GM23338 (cell line): ENCODE measurements at regions not wholly inside any gene's neighbourhood (a gene's known extent, or its start where the extent isn't known, plus 50 kb on each side); places are given as distances from the start of the nearest gene placed in this dataset.

Experiments
- ATAC-seq: fragments of 200-7000 bp; cut with Tn5 transposase; 3 replicates; pipeline ENCODE4 v1.9.1; 2020
- DNase-seq: peaks from one replicate; pipeline ENCODE4 v3.0.0-alpha.2; 2015; ENCODE audit warnings: low spot score
- H2AFZ ChIP-seq: fragments of 200-600 bp; sonication (generic); 2 replicates; pipeline ENCODE4 v1.8.0; 2016; ENCODE audit warnings: antibody characterized with exemption, mild to moderate bottlenecking, moderate library complexity
- H3F3A ChIP-seq: fragments of 200-600 bp; sonication (generic); replicated peaks from 2 replicates; pipeline ENCODE4 v1.8.0; 2017; ENCODE audit warnings: antibody characterized with exemption, mixed run types, low read depth
- H3K27ac ChIP-seq: fragments of 200-600 bp; sonication (generic); 2 replicates; pipeline ENCODE4 v1.6.1; 2016; ENCODE audit warnings: low read depth
- H3K27me3 ChIP-seq: fragments of 200-600 bp; sonication (generic); 2 replicates; pipeline ENCODE4 v1.8.0; 2016; ENCODE audit warnings: mild to moderate bottlenecking, mixed run types, moderate library complexity; ENCODE audit not compliant: insufficient read depth
- H3K36me3 ChIP-seq: fragments of 200-600 bp; sonication (generic); 2 replicates; pipeline ENCODE4 v1.8.0; 2016; ENCODE audit warnings: mild to moderate bottlenecking; ENCODE audit not compliant: insufficient read depth
- H3K4me1 ChIP-seq: fragments of 200-600 bp; sonication (generic); 2 replicates; pipeline ENCODE4 v1.8.0; 2016; ENCODE audit warnings: mild to moderate bottlenecking, moderate library complexity; ENCODE audit not compliant: insufficient read depth
- H3K4me2 ChIP-seq: fragments of 200-600 bp; sonication (generic); 2 replicates; pipeline ENCODE4 v1.7.1; 2017; ENCODE audit warnings: mixed run types
- H3K4me3 ChIP-seq: fragments of 200-600 bp; sonication (generic); 2 replicates; pipeline ENCODE4 v1.6.1; 2016; ENCODE audit warnings: mixed run types
- H3K79me2 ChIP-seq: fragments of 200-600 bp; sonication (generic); replicated peaks from 2 replicates; pipeline ENCODE4 v1.8.0; 2017; ENCODE audit warnings: mild to moderate bottlenecking; ENCODE audit not compliant: insufficient read depth
- H3K9me2 ChIP-seq: fragments of 200-600 bp; sonication (generic); 2 replicates; pipeline ENCODE4 v1.8.0; 2017; ENCODE audit not compliant: insufficient read depth
- H4K20me1 ChIP-seq: fragments of 200-600 bp; sonication (generic); replicated peaks from 2 replicates; pipeline ENCODE4 v1.8.0; 2017; ENCODE audit warnings: mild to moderate bottlenecking; ENCODE audit not compliant: insufficient read depth
- H3K27ac Mint-ChIP-seq: 2 replicates; pipeline ENCODE4 v1.8.0; 2020; ENCODE audit warnings: inconsistent platforms, mild to moderate bottlenecking, moderate library complexity, mixed read lengths
- H3K27me3 Mint-ChIP-seq: 3 replicates; pipeline ENCODE4 v1.8.0; 2022; ENCODE audit warnings: low read depth, mild to moderate bottlenecking, moderate library complexity, mixed read lengths, inconsistent platforms; ENCODE audit not compliant: insufficient read depth, poor library complexity
- H3K36me3 Mint-ChIP-seq: 3 replicates; pipeline ENCODE4 v1.8.0; 2021; ENCODE audit warnings: low read depth, mild to moderate bottlenecking, inconsistent platforms, moderate library complexity, mixed read lengths
- H3K4me1 Mint-ChIP-seq: 3 replicates; pipeline ENCODE4 v1.8.0; 2020; ENCODE audit warnings: mild to moderate bottlenecking, inconsistent platforms, mixed read lengths
- H3K4me3 Mint-ChIP-seq: 3 replicates; pipeline ENCODE4 v1.8.0; 2021; ENCODE audit warnings: moderate library complexity, mild to moderate bottlenecking, inconsistent platforms, mixed read lengths
- H3K9me3 Mint-ChIP-seq: 3 replicates; pipeline ENCODE4 v1.8.0; 2020; ENCODE audit warnings: moderate library complexity, mild to moderate bottlenecking, inconsistent platforms, mixed read lengths
- CREB1 ChIP-seq: fragments of 250-450 bp; sonication (Bioruptor Pico); IDR thresholded peaks from 2 replicates; pipeline ENCODE4 v1.5.0; 2020; ENCODE audit warnings: low read depth, mild to moderate bottlenecking, moderate library complexity
- CTCF ChIP-seq, 2 experiments: fragments of 200-600 bp in 1 of 2; sonication (generic) in 1 of 2; conservative IDR thresholded peaks; 2 replicates each; pipeline versions ENCODE4 v1.5.1 to v1.6.1; 2016 to 2017; ENCODE audit warnings: antibody characterized with exemption in 2 of 2, low read depth in 2 of 2, mild to moderate bottlenecking in 2 of 2, moderate library complexity in 1 of 2
- ETS1 ChIP-seq: IDR thresholded peaks from 2 replicates; pipeline ENCODE4 v1.6.1; 2016; ENCODE audit warnings: antibody characterized with exemption
- EZH2 ChIP-seq: fragments of 200-600 bp; sonication (generic); IDR thresholded peaks from one replicate; pipeline ENCODE4 v1.8.0; 2017; ENCODE audit warnings: antibody characterized with exemption, mild to moderate bottlenecking, low read depth; ENCODE audit not compliant: unreplicated experiment
- EZH2phosphoT487 ChIP-seq: fragments of 200-600 bp; sonication (generic); IDR thresholded peaks from one replicate; pipeline ENCODE4 v1.8.1; 2018; ENCODE audit warnings: antibody characterized with exemption; ENCODE audit not compliant: unreplicated experiment
- NANOG ChIP-seq: IDR thresholded peaks from 2 replicates; pipeline ENCODE4 v1.6.1; 2016; ENCODE audit warnings: antibody characterized with exemption, borderline replicate concordance
- REST ChIP-seq: IDR thresholded peaks from one replicate; pipeline ENCODE4 v1.6.1; 2018; ENCODE audit warnings: antibody characterized with exemption; ENCODE audit not compliant: unreplicated experiment
- ZNF462 ChIP-seq: fragments of 250-450 bp; sonication (Bioruptor Pico); IDR thresholded peaks from 2 replicates; pipeline ENCODE4 v1.5.0; 2020; ENCODE audit warnings: mild to moderate bottlenecking, moderate library complexity

- TF ChIP-seq ZNF462 (CRISPR knock-in tag) (no peak), NANOG (no peak), CREB1 (no peak), EZH2phosphoT487 (no peak), EZH2 (no peak)
Measured at GRCh38 chr4:126954537-126955291, 678.0 kb upstream of the INTU start (continued).

- H3K9me3 Mint-ChIP-seq, result no peaks in the 10 kb centered on the region; the same call in 2 of the 3 replicates
- Histone ChIP-seq H4K20me1 (no peaks in the 10 kb centered on the region), H3F3A (no peaks in the 10 kb centered on the region), H3K79me2 (no peaks in the 10 kb centered on the region), H3K4me1 (peaks cover 6% of the 10 kb centered on the region; the same call in 1 of the 2 replicates), H3K4me2 (no peak overlapping the region), H3K36me3 (no peaks in the 10 kb centered on the region), H3K27me3 (no peaks in the 10 kb centered on the region), H2AFZ (peak overlapping the region; percentile 44; the same call in 1 of the 2 replicates), H3K27ac (no peak overlapping the region), H3K4me3 (no peak overlapping the region), H3K9me2 (no peaks in the 10 kb centered on the region)
- no peak overlapping the region for H3K4me3 Mint-ChIP-seq
- no peaks in the 10 kb centered on the region for H3K36me3 Mint-ChIP-seq
- H3K27me3 Mint-ChIP-seq, result no peaks in the 10 kb centered on the region
- H3K4me1 Mint-ChIP-seq, result peaks cover 12% of the 10 kb centered on the region
- ATAC-seq, result peak; percentile 50; the same call in 2 of the 3 replicates
- H3K27ac Mint-ChIP-seq, result no peak overlapping the region
- peak; percentile 10 for DNase-seq
- TF ChIP-seq EZH2phosphoT487 (no peak), ETS1 (no peak), CTCF (conservative IDR thresholded peaks at IDR 0.05; ENCODE audit: low read depth in 2 of 2) (no peak), REST (no peak), NANOG (no peak)
Measured at GRCh38 chr4:126955292-126956183, 677.2 kb upstream of the INTU start.
